Endothelial cell of umbilical vein (primary cell): ENCODE measurements at regions not wholly inside any gene's neighbourhood (a gene's known extent, or its start where the extent isn't known, plus 50 kb on each side); places are given as distances from the start of the nearest gene placed in this dataset.

Source experiments
- BruUV-seq: library from RNA; stranded (reverse); fragments of 400-500 nt; replicated peaks from 2 replicates; lab custom pipeline; 2021; lab: Mats Ljungman, UMichigan
- CTCF ChIA-PET: fragments of 300-600, 350-600 bp; sonication (Branson Sonifier 250); formaldehyde crosslinking; loops from one replicate; lab custom pipeline; 2021; ENCODE audit warnings: antibody characterized with exemption, inconsistent platforms; lab: Charles Lee
- POLR2A ChIA-PET: fragments of 300-600, 350-600 bp; sonication (Branson Sonifier 250); formaldehyde crosslinking; loops from one replicate; lab custom pipeline; 2021; ENCODE audit warnings: antibody characterized with exemption, inconsistent platforms; lab: Charles Lee
- DNase-seq: peaks from one replicate; pipeline ENCODE4 v3.0.0-alpha.2; 2011; ENCODE audit warnings: low read depth, low spot score
- FAIRE-seq: peaks from 2 replicates; lab custom pipeline; 2011; peaks lifted over from hg19 to GRCh38; lab: Jason Lieb, UNC
- H2AFZ ChIP-seq: 2 replicates; pipeline ENCODE4 v1.6.0; 2012; ENCODE audit warnings: low read depth, low read length, control low read depth, inconsistent platforms
- H3K27ac ChIP-seq: 2 replicates; pipeline ENCODE4 v1.5.1; 2011; ENCODE audit warnings: low read depth, mild to moderate bottlenecking, control low read depth, low read length, moderate library complexity; ENCODE audit not compliant: insufficient read depth
- H3K27me3 ChIP-seq, 2 experiments: 2 replicates each; pipeline versions ENCODE4 v1.6.0 to v1.6.1; 2011; ENCODE audit warnings: low read length in 2 of 2, mixed read lengths in 1 of 2; ENCODE audit not compliant: control insufficient read depth in 2 of 2, insufficient read depth in 2 of 2
- H3K36me3 ChIP-seq, 2 experiments: 2 replicates in 1 of 2; 3 replicates in 1 of 2; pipeline ENCODE4 v1.5.1; 2011; ENCODE audit warnings: low read length in 2 of 2, mild to moderate bottlenecking in 1 of 2, moderate library complexity in 1 of 2; ENCODE audit not compliant: control insufficient read depth in 2 of 2, insufficient read depth in 2 of 2; ENCODE audit errors: extremely low read depth in 1 of 2
- H3K4me1 ChIP-seq: 3 replicates; pipeline ENCODE4 v1.5.1; 2011; ENCODE audit warnings: mild to moderate bottlenecking, low read length; ENCODE audit not compliant: control insufficient read depth, insufficient read depth; ENCODE audit errors: extremely low read depth
- H3K4me2 ChIP-seq: 2 replicates; pipeline ENCODE4 v1.6.1; 2011; ENCODE audit warnings: low read length, control low read depth, mixed read lengths; ENCODE audit not compliant: insufficient read depth
- H3K4me3 ChIP-seq, 3 experiments: fragments of 200-600 bp in 1 of 3; sonication (generic), shearing (Covaris generic) in 1 of 3; replicated peaks in 1 of 3; 2 replicates each; pipeline ENCODE4 v1.5.1; 2011 to 2016; ENCODE audit warnings: control low read depth in 3 of 3, low read length in 3 of 3, mild to moderate bottlenecking in 2 of 3, inconsistent platforms in 1 of 3, low read depth in 1 of 3, moderate library complexity in 1 of 3; ENCODE audit not compliant: insufficient read depth in 1 of 3
- H3K79me2 ChIP-seq: 2 replicates; pipeline ENCODE4 v1.6.0; 2012; ENCODE audit warnings: low read length, inconsistent platforms; ENCODE audit not compliant: control insufficient read depth, insufficient read depth
- H3K9ac ChIP-seq: replicated peaks from 2 replicates; pipeline ENCODE3; 2011; ENCODE audit warnings: low read length, control low read depth; ENCODE audit not compliant: insufficient read depth; ENCODE audit errors: extremely low read depth
- H3K9me1 ChIP-seq: replicated peaks from 3 replicates; pipeline ENCODE4 v1.6.0; 2011; ENCODE audit warnings: mild to moderate bottlenecking, low read length; ENCODE audit not compliant: control insufficient read depth, insufficient read depth; ENCODE audit errors: extremely low read depth
- H3K9me3 ChIP-seq: replicated peaks from 2 replicates; pipeline ENCODE4 v1.5.1; 2012; ENCODE audit warnings: low read length, inconsistent platforms; ENCODE audit not compliant: control insufficient read depth, insufficient read depth
- H4K20me1 ChIP-seq: replicated peaks from 2 replicates; pipeline ENCODE3; 2011; ENCODE audit warnings: mild to moderate bottlenecking, low read length; ENCODE audit not compliant: control insufficient read depth, insufficient read depth; ENCODE audit errors: extremely low read depth
- CTCF ChIP-seq, 2 donors: IDR thresholded peaks; 1 replicate in 1 of 2; 2 replicates in 1 of 2; pipeline ENCODE4 v1.5.1; 2011; ENCODE audit warnings: low read length in 2 of 2, mild to moderate bottlenecking in 2 of 2, moderate library complexity in 2 of 2, control low read depth in 1 of 2, inconsistent platforms in 1 of 2, low read depth in 1 of 2; ENCODE audit not compliant: insufficient read depth in 1 of 2; ENCODE audit errors: extremely low read depth in 1 of 2
- EZH2 ChIP-seq: IDR thresholded peaks from 2 replicates; pipeline ENCODE4 v1.6.1; 2012; ENCODE audit warnings: borderline replicate concordance, low read depth, mild to moderate bottlenecking, moderate library complexity, low read length, inconsistent platforms; ENCODE audit not compliant: severe bottlenecking
- FOS ChIP-seq: IDR thresholded peaks from 2 replicates; pipeline ENCODE4 v1.6.1; 2011; ENCODE audit warnings: mild to moderate bottlenecking, low read length, moderate library complexity, borderline replicate concordance; ENCODE audit not compliant: insufficient read depth
- GATA2 ChIP-seq: IDR thresholded peaks from 2 replicates; pipeline ENCODE4 v1.7.0; 2011; ENCODE audit warnings: low read depth, mild to moderate bottlenecking, moderate library complexity, mixed read lengths, low read length; ENCODE audit not compliant: insufficient read length, insufficient read depth
- JUN ChIP-seq: IDR thresholded peaks from 2 replicates; pipeline ENCODE4 v1.6.1; 2011; ENCODE audit warnings: borderline replicate concordance, low read depth; ENCODE audit not compliant: insufficient read length, insufficient read depth
- MYC ChIP-seq: IDR thresholded peaks from one replicate; pipeline ENCODE4 v1.6.1; 2011; ENCODE audit warnings: mild to moderate bottlenecking, low read depth, low read length
- POLR2A ChIP-seq: IDR thresholded peaks from 2 replicates; pipeline ENCODE4 v1.6.1; 2012; ENCODE audit warnings: low read depth, mild to moderate bottlenecking, control low read depth, low read length
- POLR2AphosphoS5 ChIP-seq: IDR thresholded peaks from 2 replicates; pipeline ENCODE4 v1.6.1; 2012; ENCODE audit warnings: low read depth, mild to moderate bottlenecking, control low read depth, low read length, moderate library complexity; ENCODE audit not compliant: insufficient read depth
- dilution Hi-C: fragments of 300-500 bp; cut with MboI; formaldehyde crosslinking; loops from one replicate; pipeline ENCODE4 v1.15.0; 2019; ENCODE audit warnings: low sequenced_read_pairs; ENCODE audit not compliant: extremely low pct_ligation_motif_present
- intact Hi-C: fragments of 100-400 bp; cut with micrococcal nuclease; formaldehyde crosslinking; loops from one replicate; pipeline ENCODE4 v1.10.0; 2022
- TF ChIP-seq, protein P1 (sequence below): IDR thresholded peaks from 2 replicates; pipeline ENCODE4 v1.6.1; 2011; ENCODE audit not compliant: insufficient read depth, insufficient read length

GRCh38 chr1:147834810-147835209 is 67.8 kb upstream of the GJA8 start:
- Histone ChIP-seq H3K4me2 (no peak overlapping the region), H3K9ac (no peak overlapping the region), H3K4me1 (no peaks in the 10 kb centered on the region), H3K27me3 (no peaks in the 10 kb centered on the region), H4K20me1 (no peaks in the 10 kb centered on the region), H3K79me2 (no peaks in the 10 kb centered on the region), H3K27ac (no peak overlapping the region), H3K4me3 (no peak overlapping the region), H2AFZ (no peak overlapping the region), H3K9me1 (no peaks in the 10 kb centered on the region), H3K36me3 (no peaks in the 10 kb centered on the region), H3K9me3 (no peaks in the 10 kb centered on the region)
- ChIA-PET POLR2A (no interaction called here), CTCF (interaction anchor here (0.6 to 1.0 kb wide), 2 partner anchors 9 to 58 kb away, joined by 3 read pairs; no protein-coding TSS in a partner anchor)
- intact Hi-C loops, result no loop called here
- DNase-seq (no peak), FAIRE-seq (no peak)
- dilution Hi-C loops, result no loop called here
- BruUV-seq, result no TSS peak
- TF ChIP-seq EZH2, result no peak
- TF ChIP-seq JUN, result no peak
- TF ChIP-seq, protein P1, sequence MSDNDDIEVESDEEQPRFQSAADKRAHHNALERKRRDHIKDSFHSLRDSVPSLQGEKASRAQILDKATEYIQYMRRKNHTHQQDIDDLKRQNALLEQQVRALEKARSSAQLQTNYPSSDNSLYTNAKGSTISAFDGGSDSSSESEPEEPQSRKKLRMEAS, result no peak
- TF ChIP-seq FOS, result no peak
- TF ChIP-seq GATA2, result no peak
- no peak for TF ChIP-seq CTCF (IDR thresholded peaks at IDR 0.05; ENCODE audit: extremely low read depth in 1 of 2, insufficient read depth in 1 of 2, low read depth in 1 of 2, low read length in 2 of 2)
- no peak for TF ChIP-seq POLR2AphosphoS5
- no peak for TF ChIP-seq MYC
- no peak for TF ChIP-seq POLR2A
